ENCODE measurements at regions not wholly inside any gene's neighbourhood (a gene's known extent, or its start where the extent isn't known, plus 50 kb on each side); places are given as distances from the start of the nearest gene placed in this dataset.

DNA sequence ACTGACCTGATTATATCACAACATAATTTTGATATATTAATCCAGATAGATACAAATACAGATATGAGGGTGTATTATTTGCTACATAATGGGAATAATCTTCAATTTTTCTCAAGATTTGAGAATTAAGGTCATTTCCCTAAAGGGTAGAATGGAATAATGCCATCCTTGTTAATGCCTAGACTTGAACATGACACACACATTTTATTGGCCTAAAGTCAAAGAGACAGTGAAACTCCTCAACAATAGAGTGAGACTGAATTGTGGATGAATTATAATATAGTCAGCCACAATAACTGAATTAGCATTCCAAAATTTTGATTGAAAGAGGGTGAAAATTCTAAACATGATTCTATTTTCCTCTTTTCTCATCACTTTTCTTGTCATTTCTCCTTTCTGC, 506.0 kb upstream of the CDH2 start:
- Histone ChIP-seq H3K9ac (ENCODE audit: low read depth in 1 of 2, low read length in 2 of 2) (no peak overlapping the region), H3K27ac (ENCODE audit: low read depth in 2 of 2, low read length in 2 of 2) (no peak overlapping the region), H3K4me3 (ENCODE audit: low read length in 2 of 2) (no peak overlapping the region), H3K9me3 (ENCODE audit: control insufficient read depth in 2 of 2, low read length in 2 of 2) (no peaks in the 10 kb centered on the region), H3K4me1 (ENCODE audit: control insufficient read depth in 2 of 2, insufficient read depth in 2 of 2, low read length in 2 of 2) (no peaks in the 10 kb centered on the region), H3K36me3 (ENCODE audit: control insufficient read depth in 2 of 2, insufficient read depth in 2 of 2, low read length in 2 of 2) (no peaks in the 10 kb centered on the region), H3K27me3 (ENCODE audit: control insufficient read depth in 2 of 2, insufficient read depth in 2 of 2, low read length in 2 of 2) (no peaks in the 10 kb centered on the region)

DNA sequence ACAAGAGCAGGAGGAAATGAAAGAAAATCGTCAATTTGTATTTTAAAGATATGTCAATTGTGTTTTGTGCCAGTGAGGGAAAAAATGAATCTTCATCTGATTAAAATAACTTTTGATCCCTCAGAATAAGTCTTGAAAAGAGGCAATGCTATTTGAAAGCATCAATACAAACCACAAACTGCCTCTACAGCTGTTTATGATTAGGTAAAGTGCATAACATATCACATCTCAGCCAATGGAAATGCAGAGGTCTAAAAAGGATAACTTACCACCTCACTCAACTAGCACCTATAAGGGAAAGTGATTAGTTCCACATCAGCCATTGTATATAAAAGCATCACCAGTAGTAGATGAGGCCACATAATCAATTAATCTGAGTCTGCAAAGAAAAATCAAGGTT, 492.2 kb upstream of the CDH2 start:
- Histone ChIP-seq H3K27ac (ENCODE audit: low read depth in 2 of 2, low read length in 2 of 2) (no peak overlapping the region), H3K27me3 (ENCODE audit: control insufficient read depth in 2 of 2, insufficient read depth in 2 of 2, low read length in 2 of 2) (no peaks in the 10 kb centered on the region), H3K4me1 (ENCODE audit: control insufficient read depth in 2 of 2, insufficient read depth in 2 of 2, low read length in 2 of 2) (no peaks in the 10 kb centered on the region), H3K4me3 (ENCODE audit: low read length in 2 of 2) (no peak overlapping the region), H3K9ac (ENCODE audit: low read depth in 1 of 2, low read length in 2 of 2) (no peak overlapping the region), H3K36me3 (ENCODE audit: control insufficient read depth in 2 of 2, insufficient read depth in 2 of 2, low read length in 2 of 2) (no peaks in the 10 kb centered on the region), H3K9me3 (ENCODE audit: control insufficient read depth in 2 of 2, low read length in 2 of 2) (no peaks in the 10 kb centered on the region)

DNA sequence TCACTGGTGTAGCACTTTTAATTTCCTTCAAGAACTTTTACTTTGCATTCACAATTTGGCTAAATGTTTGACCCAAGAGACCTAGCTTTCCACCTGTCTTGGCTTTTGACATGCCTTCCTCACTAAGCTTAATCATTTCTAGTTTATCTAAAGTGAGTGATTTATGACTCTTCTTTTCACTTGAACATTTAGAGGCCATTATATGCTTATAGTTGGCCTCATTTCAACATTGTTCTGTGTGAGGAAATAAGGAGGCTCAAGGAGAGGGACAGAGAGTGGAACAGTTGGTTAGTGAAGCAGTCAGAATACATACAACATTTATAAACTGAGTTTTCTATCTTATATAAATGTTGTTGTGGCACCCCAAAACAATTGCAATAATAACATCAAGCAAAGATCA, 489.3 kb upstream of the CDH2 start:
- Histone ChIP-seq H3K9me3 (ENCODE audit: control insufficient read depth in 2 of 2, low read length in 2 of 2) (peaks cover 0 to 3% of the 10 kb centered on the region in 2 donors), H3K27ac (ENCODE audit: low read depth in 2 of 2, low read length in 2 of 2) (no peak overlapping the region), H3K9ac (ENCODE audit: low read depth in 1 of 2, low read length in 2 of 2) (no peak overlapping the region), H3K36me3 (ENCODE audit: control insufficient read depth in 2 of 2, insufficient read depth in 2 of 2, low read length in 2 of 2) (no peaks in the 10 kb centered on the region), H3K4me1 (ENCODE audit: control insufficient read depth in 2 of 2, insufficient read depth in 2 of 2, low read length in 2 of 2) (no peaks in the 10 kb centered on the region), H3K27me3 (ENCODE audit: control insufficient read depth in 2 of 2, insufficient read depth in 2 of 2, low read length in 2 of 2) (no peaks in the 10 kb centered on the region), H3K4me3 (ENCODE audit: low read length in 2 of 2) (no peak overlapping the region)

DNA sequence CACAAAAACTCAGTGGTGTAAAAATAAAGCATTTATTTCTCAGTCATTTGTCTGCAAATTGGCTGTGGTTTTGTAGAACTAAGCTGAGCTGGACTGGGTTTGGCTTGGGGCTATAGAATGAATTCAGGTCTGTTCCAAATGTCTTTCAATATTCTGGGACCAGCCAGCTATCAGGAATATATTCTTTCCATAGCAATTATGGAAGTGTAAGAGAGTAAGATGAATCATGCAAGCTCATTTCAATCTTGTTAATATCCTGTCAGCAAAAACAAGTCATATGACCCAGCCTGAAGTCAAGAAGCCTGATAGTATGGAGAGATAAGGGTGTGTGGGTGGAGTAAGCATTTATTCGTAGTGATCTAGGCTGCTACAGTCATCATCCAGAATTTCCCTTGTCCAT, 481.0 kb upstream of the CDH2 start:
- no peaks in the 10 kb centered on the region for H3K27me3 ChIP-seq (ENCODE audit: control insufficient read depth in 2 of 2, insufficient read depth in 2 of 2, low read length in 2 of 2)
- H3K4me3 ChIP-seq (ENCODE audit: low read length in 2 of 2): no peak overlapping the region
- no peaks in the 10 kb centered on the region for H3K36me3 ChIP-seq (ENCODE audit: control insufficient read depth in 2 of 2, insufficient read depth in 2 of 2, low read length in 2 of 2)
- peaks cover 3 to 5% of the 10 kb centered on the region in 2 donors for H3K9me3 ChIP-seq (ENCODE audit: control insufficient read depth in 2 of 2, low read length in 2 of 2)
- H3K27ac ChIP-seq (ENCODE audit: low read depth in 2 of 2, low read length in 2 of 2): no peak overlapping the region
- H3K9ac ChIP-seq (ENCODE audit: low read depth in 1 of 2, low read length in 2 of 2): no peak overlapping the region
- H3K4me1 ChIP-seq (ENCODE audit: control insufficient read depth in 2 of 2, insufficient read depth in 2 of 2, low read length in 2 of 2): no peaks in the 10 kb centered on the region

DNA sequence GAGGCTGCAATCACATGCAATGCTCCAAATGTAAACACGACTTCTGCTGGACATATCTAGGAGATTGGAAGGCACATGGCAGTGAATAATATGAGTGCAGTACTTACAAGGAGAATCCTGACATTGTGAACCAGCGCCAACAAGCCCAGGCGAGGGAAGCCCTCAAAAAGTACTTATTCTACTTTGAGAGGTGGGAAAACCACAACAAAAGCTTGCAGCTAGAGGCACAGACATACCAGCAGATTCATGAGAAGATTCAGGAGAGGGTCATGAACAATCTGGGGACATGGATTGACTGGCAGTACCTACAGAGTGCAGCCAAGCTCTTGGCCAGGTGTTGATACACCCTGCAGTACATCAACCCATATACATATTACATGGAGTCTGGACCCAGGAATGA, 475.7 kb upstream of the CDH2 start:
- Histone ChIP-seq H3K4me1 (ENCODE audit: control insufficient read depth in 2 of 2, insufficient read depth in 2 of 2, low read length in 2 of 2) (no peaks in the 10 kb centered on the region), H3K9ac (ENCODE audit: low read depth in 1 of 2, low read length in 2 of 2) (no peak overlapping the region), H3K27me3 (ENCODE audit: control insufficient read depth in 2 of 2, insufficient read depth in 2 of 2, low read length in 2 of 2) (no peaks in the 10 kb centered on the region), H3K27ac (ENCODE audit: low read depth in 2 of 2, low read length in 2 of 2) (no peak overlapping the region), H3K36me3 (ENCODE audit: control insufficient read depth in 2 of 2, insufficient read depth in 2 of 2, low read length in 2 of 2) (no peaks in the 10 kb centered on the region), H3K9me3 (ENCODE audit: control insufficient read depth in 2 of 2, low read length in 2 of 2) (peaks cover 2 to 3% of the 10 kb centered on the region in 2 donors), H3K4me3 (ENCODE audit: low read length in 2 of 2) (no peak overlapping the region)

DNA sequence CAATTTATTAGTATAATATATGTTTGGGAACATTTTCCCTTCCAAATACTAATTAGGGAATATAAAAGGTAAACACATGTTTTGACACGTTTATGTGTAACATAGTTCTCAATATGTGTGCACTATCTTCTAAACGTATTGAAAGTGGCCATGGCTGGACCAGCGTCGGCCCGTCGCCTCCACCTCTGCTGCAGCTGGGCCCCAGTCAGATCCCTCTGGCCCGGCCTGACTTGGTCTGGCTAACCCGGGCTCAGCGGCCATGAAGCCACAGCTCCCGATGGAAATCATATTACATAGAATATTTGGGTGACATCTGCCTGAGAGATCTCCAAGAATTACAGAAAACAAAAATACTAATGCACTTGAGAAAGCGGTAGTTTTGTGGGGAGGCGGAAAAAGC, 474.4 kb upstream of the CDH2 start:
- H3K36me3 ChIP-seq (ENCODE audit: control insufficient read depth in 2 of 2, insufficient read depth in 2 of 2, low read length in 2 of 2): no peaks in the 10 kb centered on the region
- peaks cover 0 to 2% of the 10 kb centered on the region in 2 donors for H3K9me3 ChIP-seq (ENCODE audit: control insufficient read depth in 2 of 2, low read length in 2 of 2)
- H3K27ac ChIP-seq (ENCODE audit: low read depth in 2 of 2, low read length in 2 of 2): no peak overlapping the region
- no peak overlapping the region for H3K4me3 ChIP-seq (ENCODE audit: low read length in 2 of 2)
- no peak overlapping the region for H3K9ac ChIP-seq (ENCODE audit: low read depth in 1 of 2, low read length in 2 of 2)
- H3K4me1 ChIP-seq (ENCODE audit: control insufficient read depth in 2 of 2, insufficient read depth in 2 of 2, low read length in 2 of 2): no peaks in the 10 kb centered on the region
- no peaks in the 10 kb centered on the region for H3K27me3 ChIP-seq (ENCODE audit: control insufficient read depth in 2 of 2, insufficient read depth in 2 of 2, low read length in 2 of 2)

DNA sequence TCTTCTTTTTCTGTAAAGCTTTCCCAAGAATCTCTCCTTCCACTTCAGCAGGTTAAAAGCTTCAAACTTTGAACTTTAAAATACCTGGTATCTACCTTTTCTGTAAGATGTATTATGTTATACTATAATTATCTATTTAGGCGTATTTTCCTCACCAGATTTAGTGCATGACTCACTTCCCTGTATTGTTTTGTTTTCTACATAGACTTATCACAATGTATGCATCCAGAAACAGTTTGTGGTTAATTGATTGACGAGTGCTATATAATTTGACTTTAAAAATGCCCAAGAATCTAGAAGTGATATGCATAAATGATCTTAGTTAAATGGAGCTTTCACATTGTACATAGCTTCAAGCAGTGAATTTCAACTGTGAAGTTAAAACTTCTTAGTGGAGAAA, 473.9 kb upstream of the CDH2 start:
- Histone ChIP-seq H3K9ac (ENCODE audit: low read depth in 1 of 2, low read length in 2 of 2) (no peak overlapping the region), H3K27ac (ENCODE audit: low read depth in 2 of 2, low read length in 2 of 2) (no peak overlapping the region), H3K4me3 (ENCODE audit: low read length in 2 of 2) (no peak overlapping the region), H3K9me3 (ENCODE audit: control insufficient read depth in 2 of 2, low read length in 2 of 2) (peaks cover 0 to 2% of the 10 kb centered on the region in 2 donors), H3K27me3 (ENCODE audit: control insufficient read depth in 2 of 2, insufficient read depth in 2 of 2, low read length in 2 of 2) (no peaks in the 10 kb centered on the region), H3K4me1 (ENCODE audit: control insufficient read depth in 2 of 2, insufficient read depth in 2 of 2, low read length in 2 of 2) (no peaks in the 10 kb centered on the region), H3K36me3 (ENCODE audit: control insufficient read depth in 2 of 2, insufficient read depth in 2 of 2, low read length in 2 of 2) (no peaks in the 10 kb centered on the region)

DNA sequence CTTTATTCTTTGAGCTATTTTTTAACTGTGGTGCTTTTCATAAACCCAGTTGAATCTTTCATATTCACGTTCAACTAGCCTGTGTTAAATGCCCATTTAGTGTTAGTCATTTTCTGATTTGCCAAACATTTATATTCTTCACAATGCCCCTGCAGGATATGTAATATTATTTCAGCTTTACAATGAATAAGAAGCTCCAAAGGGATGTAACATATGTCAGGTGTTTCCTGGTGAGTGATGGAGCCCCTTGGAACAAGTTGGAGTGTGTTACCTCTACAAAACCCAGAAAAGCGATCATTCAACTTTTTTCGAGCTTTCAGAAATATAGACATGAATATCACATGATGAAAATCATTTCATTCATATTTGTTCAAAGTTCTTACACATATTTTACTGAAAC, 471.0 kb upstream of the CDH2 start:
- no peak overlapping the region for H3K9ac ChIP-seq (ENCODE audit: low read depth in 1 of 2, low read length in 2 of 2)
- no peaks in the 10 kb centered on the region for H3K9me3 ChIP-seq (ENCODE audit: control insufficient read depth in 2 of 2, low read length in 2 of 2)
- no peaks in the 10 kb centered on the region for H3K27me3 ChIP-seq (ENCODE audit: control insufficient read depth in 2 of 2, insufficient read depth in 2 of 2, low read length in 2 of 2)
- H3K36me3 ChIP-seq (ENCODE audit: control insufficient read depth in 2 of 2, insufficient read depth in 2 of 2, low read length in 2 of 2): no peaks in the 10 kb centered on the region
- no peak overlapping the region for H3K27ac ChIP-seq (ENCODE audit: low read depth in 2 of 2, low read length in 2 of 2)
- H3K4me3 ChIP-seq (ENCODE audit: low read length in 2 of 2): no peak overlapping the region
- no peaks in the 10 kb centered on the region for H3K4me1 ChIP-seq (ENCODE audit: control insufficient read depth in 2 of 2, insufficient read depth in 2 of 2, low read length in 2 of 2)

DNA sequence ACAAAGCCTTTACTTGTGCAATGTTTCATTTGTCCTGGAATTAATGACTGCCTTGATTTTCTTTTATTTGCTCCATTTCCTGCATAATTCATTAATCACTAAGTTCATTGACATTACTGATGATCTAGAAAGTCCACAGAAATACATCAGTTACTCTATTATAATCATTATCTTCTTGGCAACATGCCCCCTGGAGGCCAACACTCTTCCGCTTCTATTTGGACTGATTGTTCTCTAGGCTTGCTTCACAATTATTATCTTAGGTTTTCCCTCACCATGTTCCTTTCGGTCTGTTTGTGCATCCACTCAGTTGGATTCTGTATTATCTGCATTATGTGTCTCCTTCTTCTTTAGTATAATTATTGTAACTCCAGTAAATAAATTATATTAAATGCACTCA, 461.0 kb upstream of the CDH2 start:
- Histone ChIP-seq H3K9ac (ENCODE audit: low read depth in 1 of 2, low read length in 2 of 2) (no peak overlapping the region), H3K4me1 (ENCODE audit: control insufficient read depth in 2 of 2, insufficient read depth in 2 of 2, low read length in 2 of 2) (no peaks in the 10 kb centered on the region), H3K9me3 (ENCODE audit: control insufficient read depth in 2 of 2, low read length in 2 of 2) (peaks cover 2 to 5% of the 10 kb centered on the region in 2 donors), H3K36me3 (ENCODE audit: control insufficient read depth in 2 of 2, insufficient read depth in 2 of 2, low read length in 2 of 2) (no peaks in the 10 kb centered on the region), H3K27me3 (ENCODE audit: control insufficient read depth in 2 of 2, insufficient read depth in 2 of 2, low read length in 2 of 2) (no peaks in the 10 kb centered on the region), H3K4me3 (ENCODE audit: low read length in 2 of 2) (no peak overlapping the region), H3K27ac (ENCODE audit: low read depth in 2 of 2, low read length in 2 of 2) (no peak overlapping the region)

DNA sequence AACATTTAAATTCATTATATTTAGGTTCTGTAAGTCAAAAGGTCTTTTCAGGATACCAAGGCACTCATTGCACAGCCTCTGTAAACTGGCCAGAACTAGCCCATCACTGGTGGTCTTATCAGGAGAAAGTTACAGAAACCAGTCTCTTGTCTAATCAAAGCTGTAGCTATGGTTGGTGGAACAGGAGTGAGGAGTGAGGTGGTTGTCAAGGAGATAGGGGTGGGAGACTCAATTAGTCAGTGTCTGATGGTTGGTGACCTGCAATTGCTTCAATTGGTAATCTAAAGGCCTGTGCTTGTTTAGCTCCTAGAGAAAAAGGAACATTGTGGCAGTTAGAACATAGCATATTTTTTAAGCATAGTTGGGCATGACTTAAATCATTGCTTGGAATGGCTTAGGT, 458.6 kb upstream of the CDH2 start:
- no peak overlapping the region for H3K9ac ChIP-seq (ENCODE audit: low read depth in 1 of 2, low read length in 2 of 2)
- no peak overlapping the region for H3K4me3 ChIP-seq (ENCODE audit: low read length in 2 of 2)
- H3K9me3 ChIP-seq (ENCODE audit: control insufficient read depth in 2 of 2, low read length in 2 of 2): peaks cover 2 to 5% of the 10 kb centered on the region in 2 donors
- H3K27ac ChIP-seq (ENCODE audit: low read depth in 2 of 2, low read length in 2 of 2): no peak overlapping the region
- H3K36me3 ChIP-seq (ENCODE audit: control insufficient read depth in 2 of 2, insufficient read depth in 2 of 2, low read length in 2 of 2): no peaks in the 10 kb centered on the region
- H3K27me3 ChIP-seq (ENCODE audit: control insufficient read depth in 2 of 2, insufficient read depth in 2 of 2, low read length in 2 of 2): no peaks in the 10 kb centered on the region
- H3K4me1 ChIP-seq (ENCODE audit: control insufficient read depth in 2 of 2, insufficient read depth in 2 of 2, low read length in 2 of 2): no peaks in the 10 kb centered on the region

DNA sequence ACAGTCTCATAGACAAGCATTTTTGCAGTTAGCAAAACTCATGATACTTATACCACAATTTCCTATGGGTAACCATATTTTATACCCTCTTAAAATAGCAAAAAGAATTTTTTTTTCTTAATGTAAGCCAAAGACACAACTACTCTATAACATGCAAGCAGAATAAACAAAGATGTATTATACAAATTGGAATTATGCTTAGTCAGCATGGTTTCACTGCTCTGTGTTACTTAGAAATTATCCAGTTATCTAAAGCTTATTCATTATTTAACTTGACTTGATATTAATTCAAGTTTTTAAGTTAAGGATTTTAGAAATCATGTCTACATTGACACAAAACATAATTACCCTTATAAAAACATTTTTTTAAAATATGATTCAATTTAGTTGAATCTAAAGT, 449.8 kb upstream of the CDH2 start:
- Histone ChIP-seq H3K36me3 (ENCODE audit: control insufficient read depth in 2 of 2, insufficient read depth in 2 of 2, low read length in 2 of 2) (no peaks in the 10 kb centered on the region), H3K9me3 (ENCODE audit: control insufficient read depth in 2 of 2, low read length in 2 of 2) (no peaks in the 10 kb centered on the region), H3K9ac (ENCODE audit: low read depth in 1 of 2, low read length in 2 of 2) (no peak overlapping the region), H3K27me3 (ENCODE audit: control insufficient read depth in 2 of 2, insufficient read depth in 2 of 2, low read length in 2 of 2) (no peaks in the 10 kb centered on the region), H3K27ac (ENCODE audit: low read depth in 2 of 2, low read length in 2 of 2) (no peak overlapping the region), H3K4me1 (ENCODE audit: control insufficient read depth in 2 of 2, insufficient read depth in 2 of 2, low read length in 2 of 2) (no peaks in the 10 kb centered on the region), H3K4me3 (ENCODE audit: low read length in 2 of 2) (no peak overlapping the region)

Data from mucosa of rectum (tissue), 2 donors.